ENCODE measurements at regions not wholly inside any gene's neighbourhood (a gene's known extent, or its start where the extent isn't known, plus 50 kb on each side); places are given as distances from the start of the nearest gene placed in this dataset.

- Histone ChIP-seq H3K4me3 (ENCODE audit: low read depth, low read length) (no peak overlapping the region), H3K27me3 (replicated peaks) (no peaks in the 10 kb centered on the region), H3K27ac (peak overlapping the region; percentile 94), H3K36me3 (replicated peaks) (no peaks in the 10 kb centered on the region)
- TF ChIP-seq CTCF (IDR thresholded peaks at IDR 0.05; ENCODE audit: low read depth, low read length, missing control alignments) = peak; percentile 28
- DNase-seq = peak; percentile 82
- in situ Hi-C loops (cut with HindIII; ENCODE audit: low pct_ligation_motif_present, low sequenced_read_pairs) = loop anchor here (25.0 kb wide), 1 partner anchor 191 kb away; no protein-coding TSS in a partner anchor
Measured at GRCh38 chr12:69052613-69053408, 119.8 kb upstream of the CPM start.

GRCh38 chr12:69054343-69055056 is 121.5 kb upstream of the CPM start:
- Histone ChIP-seq H3K27ac (no peak overlapping the region), H3K36me3 (replicated peaks) (no peaks in the 10 kb centered on the region), H3K4me3 (ENCODE audit: low read depth, low read length) (no peak overlapping the region), H3K27me3 (replicated peaks) (no peaks in the 10 kb centered on the region)
- in situ Hi-C loops (cut with HindIII; ENCODE audit: low pct_ligation_motif_present, low sequenced_read_pairs) = loop anchor here (25.0 kb wide), 1 partner anchor 192 kb away; no protein-coding TSS in a partner anchor
- no peak for TF ChIP-seq CTCF (IDR thresholded peaks at IDR 0.05; ENCODE audit: low read depth, low read length, missing control alignments)
- DNase-seq = no peak

GRCh38 chr12:69055280-69055679 is 122.3 kb upstream of the CPM start:
- no peaks in the 10 kb centered on the region for H3K36me3 ChIP-seq (replicated peaks)
- H3K27ac ChIP-seq = no peak overlapping the region
- no peak for DNase-seq
- no peaks in the 10 kb centered on the region for H3K27me3 ChIP-seq (replicated peaks)
- in situ Hi-C loops (cut with HindIII; ENCODE audit: low pct_ligation_motif_present, low sequenced_read_pairs) = loop anchor here (25.0 kb wide), 1 partner anchor 193 kb away; no protein-coding TSS in a partner anchor
- TF ChIP-seq CTCF (IDR thresholded peaks at IDR 0.05; ENCODE audit: low read depth, low read length, missing control alignments) = no peak
- no peak overlapping the region for H3K4me3 ChIP-seq (ENCODE audit: low read depth, low read length)

- no peak for TF ChIP-seq CTCF (IDR thresholded peaks at IDR 0.05; ENCODE audit: low read depth, low read length, missing control alignments)
- no peak overlapping the region for H3K27ac ChIP-seq
- DNase-seq = no peak
- in situ Hi-C loops (cut with HindIII; ENCODE audit: low pct_ligation_motif_present, low sequenced_read_pairs) = loop anchor here (25.0 kb wide), 1 partner anchor 193 kb away; no protein-coding TSS in a partner anchor
- no peak overlapping the region for H3K4me3 ChIP-seq (ENCODE audit: low read depth, low read length)
- no peaks in the 10 kb centered on the region for H3K36me3 ChIP-seq (replicated peaks)
- H3K27me3 ChIP-seq (replicated peaks) = no peaks in the 10 kb centered on the region
Measured at GRCh38 chr12:69055706-69056105, 122.7 kb upstream of the CPM start.

- no peaks in the 10 kb centered on the region for H3K27me3 ChIP-seq (replicated peaks)
- in situ Hi-C loops (cut with HindIII; ENCODE audit: low pct_ligation_motif_present, low sequenced_read_pairs) = loop anchor here (25.0 kb wide), 1 partner anchor 195 kb away; no protein-coding TSS in a partner anchor
- TF ChIP-seq CTCF (IDR thresholded peaks at IDR 0.05; ENCODE audit: low read depth, low read length, missing control alignments) = no peak
- no peak overlapping the region for H3K4me3 ChIP-seq (ENCODE audit: low read depth, low read length)
- H3K27ac ChIP-seq = no peak overlapping the region
- no peak for DNase-seq
- H3K36me3 ChIP-seq (replicated peaks) = no peaks in the 10 kb centered on the region
Measured at GRCh38 chr12:69056743-69057515, 124.0 kb upstream of the CPM start.

Data from brain microvascular endothelial cell (primary cell).